Trophoblast cell (in vitro differentiated cells and primary cell): ENCODE measurements at regions not wholly inside any gene's neighbourhood (a gene's known extent, or its start where the extent isn't known, plus 50 kb on each side); places are given as distances from the start of the nearest gene placed in this dataset.

ENCODE experiments used
- DNase-seq, 2 donors: peaks; one replicate each; pipeline ENCODE4 v3.0.0-alpha.2; 2016
- H2AFZ ChIP-seq: 2 replicates; pipeline ENCODE4 v1.6.1; 2013; ENCODE audit warnings: low read length, moderate library complexity, mild to moderate bottlenecking; ENCODE audit not compliant: insufficient read depth, poor library complexity
- H2AK5ac ChIP-seq: 2 replicates; pipeline ENCODE4 v1.6.1; 2013; ENCODE audit warnings: mild to moderate bottlenecking, low read length
- H2BK120ac ChIP-seq: 2 replicates; pipeline ENCODE4 v1.6.1; 2013; ENCODE audit warnings: low read length, mild to moderate bottlenecking, moderate library complexity; ENCODE audit not compliant: insufficient read depth, poor library complexity
- H2BK12ac ChIP-seq: 2 replicates; pipeline ENCODE4 v1.6.1; 2013; ENCODE audit warnings: mild to moderate bottlenecking, low read length, moderate library complexity
- H2BK5ac ChIP-seq: 2 replicates; pipeline ENCODE4 v1.6.1; 2013; ENCODE audit warnings: low read length, low read depth, moderate library complexity, mild to moderate bottlenecking; ENCODE audit not compliant: poor library complexity
- H3K14ac ChIP-seq: 2 replicates; pipeline ENCODE4 v1.6.1; 2013; ENCODE audit warnings: mild to moderate bottlenecking, low read length
- H3K18ac ChIP-seq: 2 replicates; pipeline ENCODE4 v1.6.1; 2013; ENCODE audit warnings: mild to moderate bottlenecking, low read length
- H3K23ac ChIP-seq: 2 replicates; pipeline ENCODE4 v1.6.1; 2013; ENCODE audit warnings: low read length
- H3K27ac ChIP-seq: 2 replicates; pipeline ENCODE4 v1.5.1; 2013; ENCODE audit warnings: low read depth, mild to moderate bottlenecking, inconsistent platforms, low read length, moderate library complexity
- H3K27me3 ChIP-seq: 2 replicates; pipeline ENCODE4 v1.6.1; 2013; ENCODE audit warnings: inconsistent platforms, mild to moderate bottlenecking, low read length, moderate library complexity; ENCODE audit not compliant: insufficient read depth
- H3K36me3 ChIP-seq, 2 experiments: 1 replicate in 1 of 2; 2 replicates in 1 of 2; pipeline ENCODE4 v1.6.1; 2013; ENCODE audit warnings: low read length in 2 of 2, mild to moderate bottlenecking in 2 of 2, moderate library complexity in 1 of 2; ENCODE audit not compliant: insufficient read depth in 2 of 2, control insufficient read depth in 1 of 2
- H3K4ac ChIP-seq: 2 replicates; pipeline ENCODE4 v1.6.1; 2013; ENCODE audit warnings: low read depth, mild to moderate bottlenecking, low read length, moderate library complexity
- H3K4me1 ChIP-seq, 2 experiments: 1 replicate in 1 of 2; 2 replicates in 1 of 2; pipeline ENCODE4 v1.6.1; 2013; ENCODE audit warnings: low read length in 2 of 2, mild to moderate bottlenecking in 2 of 2, moderate library complexity in 1 of 2; ENCODE audit not compliant: insufficient read depth in 2 of 2, control insufficient read depth in 1 of 2
- H3K4me2 ChIP-seq: 2 replicates; pipeline ENCODE4 v1.6.1; 2013; ENCODE audit warnings: inconsistent platforms, mild to moderate bottlenecking, low read length, moderate library complexity
- H3K4me3 ChIP-seq: 2 replicates; pipeline ENCODE4 v1.5.1; 2013; ENCODE audit warnings: mild to moderate bottlenecking, low read depth, low read length, inconsistent platforms
- H3K79me1 ChIP-seq: one replicate; pipeline ENCODE4 v1.6.1; 2013; ENCODE audit warnings: low read length
- H3K79me2 ChIP-seq: 2 replicates; pipeline ENCODE4 v1.6.1; 2013; ENCODE audit warnings: low read length, mild to moderate bottlenecking; ENCODE audit not compliant: control insufficient read depth, insufficient read depth, poor library complexity
- H3K9ac ChIP-seq: 2 replicates; pipeline ENCODE4 v1.6.1; 2013; ENCODE audit warnings: mild to moderate bottlenecking, low read length
- H3K9me3 ChIP-seq: 2 replicates; pipeline ENCODE4 v1.6.1; 2013; ENCODE audit warnings: low read depth, mild to moderate bottlenecking, control low read depth, inconsistent platforms, low read length; ENCODE audit not compliant: insufficient read depth
- H4K12ac ChIP-seq: 2 replicates; pipeline ENCODE4 v1.6.1; 2013; ENCODE audit warnings: low read depth, mild to moderate bottlenecking, low read length, moderate library complexity
- H4K8ac ChIP-seq: 2 replicates; pipeline ENCODE4 v1.6.1; 2013; ENCODE audit warnings: low read depth, mild to moderate bottlenecking, low read length, moderate library complexity
- H4K91ac ChIP-seq: one replicate; pipeline ENCODE4 v1.6.1; 2013; ENCODE audit warnings: low read depth, mild to moderate bottlenecking, low read length, moderate library complexity
- whole genome bisulfite sequencing: extraction: QIAGEN DNeasy Blood & Tissue Kit; methylation state at CpG from one replicate; pipeline ENCODE4 v1.1.7; 2013; ENCODE audit warnings: missing lambda C conversion rate; ENCODE audit not compliant: insufficient read length, insufficient coverage; ENCODE audit errors: extremely low coverage; 5-methylcytosine and 5-hydroxymethylcytosine counted together

GRCh38 chr2:239804161-239805042 is 220.7 kb downstream of the NDUFA10 start:
- no peaks in the 10 kb centered on the region for H3K79me2 ChIP-seq
- H3K4me3 ChIP-seq, result no peak overlapping the region
- no peak overlapping the region for H3K4me2 ChIP-seq
- no peak overlapping the region for H2AFZ ChIP-seq
- H4K8ac ChIP-seq, result no peak overlapping the region
- no peak overlapping the region for H3K23ac ChIP-seq
- no peak overlapping the region for H3K14ac ChIP-seq
- H3K36me3 ChIP-seq, result no peaks in the 10 kb centered on the region
- H3K18ac ChIP-seq, result no peak overlapping the region
- no peaks in the 10 kb centered on the region for H3K4me1 ChIP-seq
- DNase-seq, result no peak
- H2BK120ac ChIP-seq, result no peak overlapping the region
- no peaks in the 10 kb centered on the region for H3K79me1 ChIP-seq
- no peak overlapping the region for H4K12ac ChIP-seq
- no CpG with 5 or more reads among the region's 18 CpGs for WGBS
- no peak overlapping the region for H3K4ac ChIP-seq
- H2BK5ac ChIP-seq, result no peak overlapping the region
- peaks cover 6% of the 10 kb centered on the region for H3K9me3 ChIP-seq
- H2BK12ac ChIP-seq, result no peak overlapping the region
- no peak overlapping the region for H3K27ac ChIP-seq
- H4K91ac ChIP-seq, result no peak overlapping the region
- no peaks in the 10 kb centered on the region for H3K27me3 ChIP-seq
- H2AK5ac ChIP-seq, result no peak overlapping the region
- H3K9ac ChIP-seq, result no peak overlapping the region

GRCh38 chr2:239803766-239804115 is 221.4 kb downstream of the NDUFA10 start:
- H3K9me3 ChIP-seq, result peaks cover 6% of the 10 kb centered on the region
- no peak overlapping the region for H2BK5ac ChIP-seq
- no peak overlapping the region for H4K91ac ChIP-seq
- no peak overlapping the region for H4K12ac ChIP-seq
- H2AFZ ChIP-seq, result no peak overlapping the region
- no peaks in the 10 kb centered on the region for H3K36me3 ChIP-seq
- no peak overlapping the region for H3K27ac ChIP-seq
- no peak overlapping the region for H3K18ac ChIP-seq
- no peak overlapping the region for H2BK12ac ChIP-seq
- H4K8ac ChIP-seq, result no peak overlapping the region
- no peak overlapping the region for H3K4me2 ChIP-seq
- no peak for DNase-seq
- no peak overlapping the region for H3K9ac ChIP-seq
- H3K79me2 ChIP-seq, result no peaks in the 10 kb centered on the region
- H3K4me3 ChIP-seq, result no peak overlapping the region
- no peak overlapping the region for H2BK120ac ChIP-seq
- H3K14ac ChIP-seq, result no peak overlapping the region
- no peak overlapping the region for H2AK5ac ChIP-seq
- no peaks in the 10 kb centered on the region for H3K27me3 ChIP-seq
- no peak overlapping the region for H3K23ac ChIP-seq
- no CpG with 5 or more reads among the region's 13 CpGs for WGBS
- H3K79me1 ChIP-seq, result no peaks in the 10 kb centered on the region
- H3K4me1 ChIP-seq, result no peaks in the 10 kb centered on the region
- no peak overlapping the region for H3K4ac ChIP-seq

- no peak overlapping the region for H2BK12ac ChIP-seq
- no peak overlapping the region for H4K8ac ChIP-seq
- H3K36me3 ChIP-seq, result no peaks in the 10 kb centered on the region
These were observed 221.9 kb downstream of the NDUFA10 start for GRCh38 chr2:239803102-239803765.

GRCh38 chr2:239802185-239802649 is 222.9 kb downstream of the NDUFA10 start:
- H3K9me3 ChIP-seq, result peaks cover 6% of the 10 kb centered on the region
- no peak overlapping the region for H4K8ac ChIP-seq
- H2AK5ac ChIP-seq, result no peak overlapping the region
- no peak overlapping the region for H3K18ac ChIP-seq
- DNase-seq, result no peak
- no peaks in the 10 kb centered on the region for H3K27me3 ChIP-seq
- no peaks in the 10 kb centered on the region for H3K36me3 ChIP-seq
- no peak overlapping the region for H2BK5ac ChIP-seq
- no peak overlapping the region for H4K91ac ChIP-seq
- no peak overlapping the region for H3K4me3 ChIP-seq
- H3K23ac ChIP-seq, result no peak overlapping the region
- no peak overlapping the region for H3K27ac ChIP-seq
- no peak overlapping the region for H2AFZ ChIP-seq
- no peak overlapping the region for H3K14ac ChIP-seq
- H3K79me1 ChIP-seq, result no peaks in the 10 kb centered on the region
- no peak overlapping the region for H2BK120ac ChIP-seq
- H3K9ac ChIP-seq, result no peak overlapping the region
- H4K12ac ChIP-seq, result no peak overlapping the region
- no CpG with 5 or more reads among the region's 21 CpGs for WGBS
- no peaks in the 10 kb centered on the region for H3K79me2 ChIP-seq
- H2BK12ac ChIP-seq, result no peak overlapping the region
- no peak overlapping the region for H3K4ac ChIP-seq
- no peaks in the 10 kb centered on the region for H3K4me1 ChIP-seq
- no peak overlapping the region for H3K4me2 ChIP-seq

More at GRCh38 chr2:239803102-239803765, 221.9 kb downstream of the NDUFA10 start:
- Histone ChIP-seq H3K27me3 (no peaks in the 10 kb centered on the region), H3K4me2 (no peak overlapping the region), H2BK5ac (no peak overlapping the region), H4K91ac (no peak overlapping the region), H3K79me2 (no peaks in the 10 kb centered on the region), H4K12ac (no peak overlapping the region), H3K27ac (no peak overlapping the region), H3K18ac (no peak overlapping the region), H2AK5ac (no peak overlapping the region), H3K79me1 (no peaks in the 10 kb centered on the region), H3K9me3 (peaks cover 6% of the 10 kb centered on the region), H2BK120ac (no peak overlapping the region), H2AFZ (no peak overlapping the region), H3K4me1 (no peaks in the 10 kb centered on the region), H3K9ac (no peak overlapping the region), H3K4me3 (peak overlapping the region; percentile 7), H3K14ac (no peak overlapping the region), H3K23ac (no peak overlapping the region), H3K4ac (no peak overlapping the region)
- no peak for DNase-seq
- WGBS, result no CpG with 5 or more reads among the region's 21 CpGs
